H1 (cell line): ENCODE measurements at regions not wholly inside any gene's neighbourhood (a gene's known extent, or its start where the extent isn't known, plus 50 kb on each side); places are given as distances from the start of the nearest gene placed in this dataset.

Experiments used
- HDAC2 ChIP-seq, 2 experiments: fragments of 300-600 bp in 1 of 2; sonication (generic) in 1 of 2; IDR thresholded peaks; 2 replicates each; pipeline ENCODE4 v1.6.1; 2011 to 2012; ENCODE audit warnings: low read depth in 2 of 2, low read length in 2 of 2, mild to moderate bottlenecking in 2 of 2, moderate library complexity in 2 of 2, borderline replicate concordance in 1 of 2, inconsistent platforms in 1 of 2
- TF ChIP-seq, protein P1 (sequence below), 3 experiments: IDR thresholded peaks; 1 replicate in 2 of 3; 2 replicates in 1 of 3; pipeline versions ENCODE4 v1.5.1 to v1.6.1; 2011; ENCODE audit warnings: low read length in 3 of 3, mild to moderate bottlenecking in 3 of 3, inconsistent platforms in 2 of 3, low read depth in 1 of 3, moderate library complexity in 1 of 3; ENCODE audit not compliant: insufficient read depth in 1 of 3; ENCODE audit errors: control extremely low read depth in 1 of 3

DNA sequence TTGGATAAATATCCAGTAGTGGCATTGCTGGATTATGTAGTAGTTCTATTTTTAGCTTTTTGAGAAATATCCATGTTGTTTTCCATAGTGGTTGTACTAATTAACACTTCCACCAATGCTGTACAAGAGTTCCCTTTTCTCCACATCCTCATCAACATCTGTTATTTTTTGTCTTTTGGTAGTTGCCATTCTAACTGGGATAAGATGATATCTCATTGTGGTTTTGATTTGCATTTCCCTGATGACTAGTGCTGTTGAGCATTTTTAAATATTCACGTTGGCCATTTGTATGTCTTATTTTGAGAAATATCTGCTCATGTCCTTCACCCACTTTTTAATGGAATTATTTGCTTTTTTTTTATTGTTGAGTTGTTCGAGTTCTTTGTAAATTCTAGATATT is 183.9 kb downstream of the PTPRU start:
- TF ChIP-seq, protein P1, sequence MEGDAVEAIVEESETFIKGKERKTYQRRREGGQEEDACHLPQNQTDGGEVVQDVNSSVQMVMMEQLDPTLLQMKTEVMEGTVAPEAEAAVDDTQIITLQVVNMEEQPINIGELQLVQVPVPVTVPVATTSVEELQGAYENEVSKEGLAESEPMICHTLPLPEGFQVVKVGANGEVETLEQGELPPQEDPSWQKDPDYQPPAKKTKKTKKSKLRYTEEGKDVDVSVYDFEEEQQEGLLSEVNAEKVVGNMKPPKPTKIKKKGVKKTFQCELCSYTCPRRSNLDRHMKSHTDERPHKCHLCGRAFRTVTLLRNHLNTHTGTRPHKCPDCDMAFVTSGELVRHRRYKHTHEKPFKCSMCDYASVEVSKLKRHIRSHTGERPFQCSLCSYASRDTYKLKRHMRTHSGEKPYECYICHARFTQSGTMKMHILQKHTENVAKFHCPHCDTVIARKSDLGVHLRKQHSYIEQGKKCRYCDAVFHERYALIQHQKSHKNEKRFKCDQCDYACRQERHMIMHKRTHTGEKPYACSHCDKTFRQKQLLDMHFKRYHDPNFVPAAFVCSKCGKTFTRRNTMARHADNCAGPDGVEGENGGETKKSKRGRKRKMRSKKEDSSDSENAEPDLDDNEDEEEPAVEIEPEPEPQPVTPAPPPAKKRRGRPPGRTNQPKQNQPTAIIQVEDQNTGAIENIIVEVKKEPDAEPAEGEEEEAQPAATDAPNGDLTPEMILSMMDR (IDR thresholded peaks at IDR 0.05; ENCODE audit: control extremely low read depth in 1 of 3, insufficient read depth in 1 of 3, low read depth in 1 of 3, low read length in 3 of 3) = no peak
- no peak for TF ChIP-seq HDAC2 (IDR thresholded peaks at IDR 0.05; ENCODE audit: borderline replicate concordance in 1 of 2, low read depth in 2 of 2, low read length in 2 of 2)
